Heart left ventricle (tissue), 16 donors: ENCODE measurements at regions not wholly inside any gene's neighbourhood (a gene's known extent, or its start where the extent isn't known, plus 50 kb on each side); places are given as distances from the start of the nearest gene placed in this dataset.

Experiments
- ATAC-seq, 4 donors: fragments of 200-7000 bp; cut with Tn5 transposase; one replicate each; pipeline ENCODE4 v1.9.1; 2020 to 2022; ENCODE audit warnings: moderate library complexity in 4 of 4, mild to moderate bottlenecking in 3 of 4, moderate number of reproducible peaks in 1 of 4
- DNase-seq, 5 donors: peaks; one replicate each; pipeline ENCODE4 v3.0.0-alpha.2; 2020
- H3K27ac ChIP-seq, 12 donors: fragments of 200-600 bp; sonication (generic) in 4 of 12; one replicate each; pipeline versions ENCODE4 v1.5.0 to v1.8.0; 2016 to 2022; ENCODE audit warnings: mild to moderate bottlenecking in 2 of 12
- H3K27me3 ChIP-seq, 9 donors: fragments of 200-600 bp; sonication (generic) in 2 of 9; one replicate each; pipeline versions ENCODE4 v1.5.1 to v1.8.0; 2016 to 2022; ENCODE audit warnings: mild to moderate bottlenecking in 3 of 9
- H3K36me3 ChIP-seq, 9 donors: fragments of 200-600 bp; sonication (generic) in 2 of 9; one replicate each; pipeline versions ENCODE4 v1.5.0 to v1.8.0; 2018 to 2022; ENCODE audit warnings: mild to moderate bottlenecking in 2 of 9
- H3K4me1 ChIP-seq, 12 donors: fragments of 200-600 bp; sonication (generic) in 4 of 12; one replicate each; pipeline versions ENCODE4 v1.5.0 to v1.8.0; 2016 to 2022; ENCODE audit warnings: mild to moderate bottlenecking in 3 of 12
- H3K4me3 ChIP-seq, 12 donors: fragments of 200-600 bp; sonication (generic) in 4 of 12; one replicate each; pipeline versions ENCODE4 v1.5.0 to v1.8.0; 2017 to 2022; ENCODE audit warnings: mild to moderate bottlenecking in 9 of 12, moderate library complexity in 4 of 12
- H3K9me3 ChIP-seq, 12 donors: fragments of 200-600 bp; sonication (generic) in 4 of 12; one replicate each; pipeline versions ENCODE4 v1.5.0 to v1.8.0; 2016 to 2022; ENCODE audit warnings: mild to moderate bottlenecking in 1 of 12
- POLR2A ChIP-seq, 2 donors: fragments of 450-650 bp; IDR thresholded peaks; one replicate each; pipeline ENCODE4 v1.6.1; 2017; ENCODE audit warnings: antibody characterized with exemption in 2 of 2, mild to moderate bottlenecking in 2 of 2, moderate library complexity in 2 of 2
- WGBS, 4 donors: extraction: QIAGEN DNeasy Blood & Tissue Kit in 2 of 4; methylation state at CpG; one replicate each; pipeline versions ENCODE4 v1.1.5 to v1.1.7; 2013 to 2018; 5-methylcytosine and 5-hydroxymethylcytosine counted together
- intact Hi-C, 10 donors: fragments of 100-400 bp; cut with DNase I; formaldehyde crosslinking; loops; one replicate each; pipeline versions ENCODE4 v1.11.1 to v1.14.2; 2022
- TF ChIP-seq, protein P1 (sequence below), 12 donors: fragments of 200-600 bp; sonication (generic) in 4 of 12; IDR thresholded peaks; one replicate each; pipeline versions ENCODE4 v1.5.0 to v1.8.0; 2018 to 2022; ENCODE audit warnings: antibody characterized with exemption in 12 of 12, mild to moderate bottlenecking in 5 of 12
- donor health status: ischemic (EF 13 %, LVEDD 7.1; RV severe dilation, severe dysfunction).
- donor health status: healthy with polysubstance abuse.
- donor health status: DM: no; HTN: yes; CAD: no.
- donor health status: DM: no; HTN: no; CAD: no.
- donor health status: ischemic (EF 25% LVEDD 6.9; RV normal size, moderate dysfunction).
- donor health status: ischemic (EF 25% LVEDD 5.7; RV mildly dilated, moderate dysfunction).
- donor health status: healthy.
- donor health status: DM: yes; HTN: yes; CAD: no.
- donor health status: ischemic (EF 35%, LVEDD 5.7; RV mildly dilated, moderate dysfunction).
- donor health status: nonischemic (EF 11% LVEDD 7.7; RV severe dilation, severe dysfunction).
- donor health status: DM: yes; HTN: yes; CAD: no.
- donor health status: PGD.
- donor health status: ischemic (EF 29% LVEDD 5.4; RV normal size, mild dysfunction).
- donor health status: nonischemic (EF 23%, LVEDD 6.1; RV moderate dilation, normal function).

GRCh38 chr16:55035956-55036355 is 105.3 kb downstream of the IRX5 start:
- ATAC-seq (no peak), DNase-seq (no peak)
- intact Hi-C loops: loop anchor here in 1 of 10 donors (5.0 kb wide), 1 partner anchor 49 kb away; no protein-coding TSS in a partner anchor
- Histone ChIP-seq H3K4me3 (no peak overlapping the region), H3K9me3 (no peaks in the 10 kb centered on the region), H3K27ac (no peak overlapping the region), H3K4me1 (no peaks in the 10 kb centered on the region), H3K27me3 (peaks cover 0 to 8% (median 0%) of the 10 kb centered on the region in 9 donors), H3K36me3 (no peaks in the 10 kb centered on the region)
- 69 to 92% (median 86%) methylated on average over 4 of the region's 4 CpGs for WGBS, 4 donors
- TF ChIP-seq POLR2A (IDR thresholded peaks at IDR 0.05): no peak
- TF ChIP-seq, protein P1, sequence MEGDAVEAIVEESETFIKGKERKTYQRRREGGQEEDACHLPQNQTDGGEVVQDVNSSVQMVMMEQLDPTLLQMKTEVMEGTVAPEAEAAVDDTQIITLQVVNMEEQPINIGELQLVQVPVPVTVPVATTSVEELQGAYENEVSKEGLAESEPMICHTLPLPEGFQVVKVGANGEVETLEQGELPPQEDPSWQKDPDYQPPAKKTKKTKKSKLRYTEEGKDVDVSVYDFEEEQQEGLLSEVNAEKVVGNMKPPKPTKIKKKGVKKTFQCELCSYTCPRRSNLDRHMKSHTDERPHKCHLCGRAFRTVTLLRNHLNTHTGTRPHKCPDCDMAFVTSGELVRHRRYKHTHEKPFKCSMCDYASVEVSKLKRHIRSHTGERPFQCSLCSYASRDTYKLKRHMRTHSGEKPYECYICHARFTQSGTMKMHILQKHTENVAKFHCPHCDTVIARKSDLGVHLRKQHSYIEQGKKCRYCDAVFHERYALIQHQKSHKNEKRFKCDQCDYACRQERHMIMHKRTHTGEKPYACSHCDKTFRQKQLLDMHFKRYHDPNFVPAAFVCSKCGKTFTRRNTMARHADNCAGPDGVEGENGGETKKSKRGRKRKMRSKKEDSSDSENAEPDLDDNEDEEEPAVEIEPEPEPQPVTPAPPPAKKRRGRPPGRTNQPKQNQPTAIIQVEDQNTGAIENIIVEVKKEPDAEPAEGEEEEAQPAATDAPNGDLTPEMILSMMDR (IDR thresholded peaks at IDR 0.05): no peak

DNA sequence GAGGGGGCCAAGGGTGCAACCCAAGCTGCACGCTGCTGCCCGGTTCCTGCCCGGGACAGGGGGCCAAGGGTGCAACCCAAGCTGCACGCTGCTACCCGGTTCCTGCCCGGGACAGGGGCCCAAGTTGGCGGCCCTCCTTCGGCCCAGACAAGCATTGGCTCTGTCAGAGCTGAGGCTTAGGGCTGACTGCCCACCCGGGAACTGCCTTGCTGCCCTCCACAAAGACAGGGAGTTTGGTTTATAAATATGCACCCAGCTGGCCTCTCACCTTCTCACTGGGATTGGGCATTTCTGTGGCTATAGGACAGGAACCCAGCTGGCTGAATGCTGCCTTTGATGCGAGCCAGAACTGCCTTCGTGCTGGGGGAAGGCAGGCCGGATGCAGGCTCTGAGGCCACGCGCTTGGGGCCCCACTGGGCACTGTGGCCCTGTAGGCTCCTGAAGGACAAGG is 105.7 kb downstream of the IRX5 start:
- WGBS, 4 donors: 72 to 92% (median 88%) methylated on average over 10 to 14 of the region's 14 CpGs
- H3K36me3 ChIP-seq: no peaks in the 10 kb centered on the region
- intact Hi-C loops: loop anchor here in 1 of 10 donors (5.0 kb wide), 1 partner anchor 49 kb away; no protein-coding TSS in a partner anchor
- H3K4me1 ChIP-seq: no peaks in the 10 kb centered on the region
- no peak overlapping the region for H3K27ac ChIP-seq
- H3K4me3 ChIP-seq: no peak overlapping the region
- TF ChIP-seq, protein P1 (IDR thresholded peaks at IDR 0.05): no peak
- TF ChIP-seq POLR2A (IDR thresholded peaks at IDR 0.05): no peak
- no peak for DNase-seq
- H3K9me3 ChIP-seq: no peaks in the 10 kb centered on the region
- H3K27me3 ChIP-seq: peaks cover 0 to 8% (median 0%) of the 10 kb centered on the region in 9 donors
- no peak for ATAC-seq

DNA sequence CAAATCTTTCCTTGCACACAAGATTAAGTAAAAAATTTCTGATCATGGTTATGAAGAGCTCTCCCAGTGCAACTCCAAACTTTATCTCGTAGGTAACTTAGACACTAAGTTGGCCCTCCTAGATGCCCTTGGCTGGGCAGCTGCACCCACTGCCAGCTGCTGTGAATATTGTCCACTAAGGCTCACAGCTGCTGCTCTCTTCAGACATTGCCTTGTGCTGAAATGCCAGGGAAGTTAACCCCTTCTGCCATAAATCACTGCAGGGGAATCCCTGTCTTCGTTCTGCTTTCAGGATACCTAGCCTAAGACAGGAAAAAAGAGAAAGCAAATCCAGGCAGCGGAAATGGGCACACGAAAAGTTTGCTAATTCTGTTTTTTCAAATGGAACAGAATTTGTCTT is 106.4 kb downstream of the IRX5 start:
- Histone ChIP-seq H3K9me3 (no peaks in the 10 kb centered on the region), H3K27ac (no peak overlapping the region), H3K27me3 (peaks cover 0 to 5% (median 0%) of the 10 kb centered on the region in 9 donors), H3K4me1 (no peaks in the 10 kb centered on the region), H3K4me3 (no peak overlapping the region), H3K36me3 (no peaks in the 10 kb centered on the region)
- DNase-seq (no peak), ATAC-seq (no peak)
- TF ChIP-seq, protein P1 (IDR thresholded peaks at IDR 0.05): no peak
- TF ChIP-seq POLR2A (IDR thresholded peaks at IDR 0.05): no peak
- WGBS, 4 donors: 80 to 88% (median 84%) methylated on average over 4 of the region's 4 CpGs
- intact Hi-C loops: loop anchor here in 1 of 10 donors (5.0 kb wide), 1 partner anchor 50 kb away; no protein-coding TSS in a partner anchor

- TF ChIP-seq, protein P1 (IDR thresholded peaks at IDR 0.05): no peak
- TF ChIP-seq POLR2A (IDR thresholded peaks at IDR 0.05): no peak
- H3K4me1 ChIP-seq: no peaks in the 10 kb centered on the region
- no peaks in the 10 kb centered on the region for H3K9me3 ChIP-seq
- DNase-seq: no peak
- H3K4me3 ChIP-seq: no peak overlapping the region
- no peak for ATAC-seq
- peaks cover 0 to 10% (median 0%) of the 10 kb centered on the region in 9 donors for H3K27me3 ChIP-seq
- no peak overlapping the region for H3K27ac ChIP-seq
- intact Hi-C loops: loop anchor here in 1 of 10 donors (5.0 kb wide), 1 partner anchor 51 kb away; no protein-coding TSS in a partner anchor
- H3K36me3 ChIP-seq: no peaks in the 10 kb centered on the region
- WGBS, 4 donors: 51 to 66% (median 62%) methylated on average over 5 of the region's 5 CpGs
Measured at GRCh38 chr16:55037966-55038365, 107.3 kb downstream of the IRX5 start.
